ENCODE measurements at regions not wholly inside any gene's neighbourhood (a gene's known extent, or its start where the extent isn't known, plus 50 kb on each side); places are given as distances from the start of the nearest gene placed in this dataset.

GRCh38 chr1:5191470-5191869, 537.1 kb downstream of the AJAP1 start:
- TF ChIP-seq, protein P1, sequence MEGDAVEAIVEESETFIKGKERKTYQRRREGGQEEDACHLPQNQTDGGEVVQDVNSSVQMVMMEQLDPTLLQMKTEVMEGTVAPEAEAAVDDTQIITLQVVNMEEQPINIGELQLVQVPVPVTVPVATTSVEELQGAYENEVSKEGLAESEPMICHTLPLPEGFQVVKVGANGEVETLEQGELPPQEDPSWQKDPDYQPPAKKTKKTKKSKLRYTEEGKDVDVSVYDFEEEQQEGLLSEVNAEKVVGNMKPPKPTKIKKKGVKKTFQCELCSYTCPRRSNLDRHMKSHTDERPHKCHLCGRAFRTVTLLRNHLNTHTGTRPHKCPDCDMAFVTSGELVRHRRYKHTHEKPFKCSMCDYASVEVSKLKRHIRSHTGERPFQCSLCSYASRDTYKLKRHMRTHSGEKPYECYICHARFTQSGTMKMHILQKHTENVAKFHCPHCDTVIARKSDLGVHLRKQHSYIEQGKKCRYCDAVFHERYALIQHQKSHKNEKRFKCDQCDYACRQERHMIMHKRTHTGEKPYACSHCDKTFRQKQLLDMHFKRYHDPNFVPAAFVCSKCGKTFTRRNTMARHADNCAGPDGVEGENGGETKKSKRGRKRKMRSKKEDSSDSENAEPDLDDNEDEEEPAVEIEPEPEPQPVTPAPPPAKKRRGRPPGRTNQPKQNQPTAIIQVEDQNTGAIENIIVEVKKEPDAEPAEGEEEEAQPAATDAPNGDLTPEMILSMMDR (conservative IDR thresholded peaks at IDR 0.05; ENCODE audit: low read depth, low read length), result no peak
- no peak for DNase-seq (ENCODE audit: low read depth)
- no peak overlapping the region for H3K4me3 ChIP-seq (ENCODE audit: low read depth, low read length)

DNA sequence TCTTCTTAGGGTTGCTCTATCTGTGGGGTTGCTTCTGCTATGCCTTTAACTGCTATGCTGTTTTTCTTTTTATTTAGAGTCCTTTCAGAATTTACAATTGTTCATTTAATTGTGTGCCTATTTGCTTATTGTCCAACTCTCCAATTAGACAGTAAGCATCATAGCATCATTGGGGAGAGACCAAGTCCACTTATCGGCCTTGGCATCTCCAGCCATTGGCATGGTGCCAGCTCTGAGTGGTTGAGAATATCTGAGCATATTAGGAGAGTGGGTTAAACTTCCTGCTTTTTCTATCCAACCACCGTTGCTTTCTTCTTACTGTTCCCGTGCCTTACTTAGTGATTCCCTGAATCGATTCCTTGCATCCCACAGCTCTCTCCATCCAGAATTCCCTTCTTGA, 535.0 kb downstream of the AJAP1 start:
- DNase-seq (ENCODE audit: low read depth), result no peak
- H3K4me3 ChIP-seq (ENCODE audit: low read depth, low read length), result no peak overlapping the region
- TF ChIP-seq, protein P1 (conservative IDR thresholded peaks at IDR 0.05; ENCODE audit: low read depth, low read length), result no peak

DNA sequence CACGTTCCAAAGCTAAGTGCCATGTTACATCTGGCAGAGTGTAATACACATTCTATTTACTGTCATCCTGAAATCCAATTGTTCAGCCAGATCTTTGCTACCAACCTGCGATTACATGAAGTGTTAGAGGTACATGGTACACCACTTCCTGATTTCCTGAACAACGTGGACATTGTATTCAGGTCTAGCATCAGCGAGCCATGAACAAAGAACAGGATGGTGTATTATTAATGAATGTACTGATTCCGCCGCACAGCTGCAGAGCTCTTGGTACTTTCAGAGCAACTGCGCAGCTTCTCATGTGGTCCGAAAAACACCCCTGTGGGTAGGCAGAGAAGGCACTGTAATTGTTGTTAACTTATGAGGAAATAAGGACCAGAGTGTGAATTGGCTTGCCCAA, 511.4 kb downstream of the AJAP1 start:
- no peak for DNase-seq (ENCODE audit: low read depth)
- TF ChIP-seq, protein P1 (conservative IDR thresholded peaks at IDR 0.05; ENCODE audit: low read depth, low read length), result no peak
- H3K4me3 ChIP-seq (ENCODE audit: low read depth, low read length), result no peak overlapping the region

- TF ChIP-seq, protein P1 (conservative IDR thresholded peaks at IDR 0.05; ENCODE audit: low read depth, low read length), result no peak
- DNase-seq (ENCODE audit: low read depth), result no peak
Measured at GRCh38 chr1:5164158-5164557, 509.7 kb downstream of the AJAP1 start.

DNA sequence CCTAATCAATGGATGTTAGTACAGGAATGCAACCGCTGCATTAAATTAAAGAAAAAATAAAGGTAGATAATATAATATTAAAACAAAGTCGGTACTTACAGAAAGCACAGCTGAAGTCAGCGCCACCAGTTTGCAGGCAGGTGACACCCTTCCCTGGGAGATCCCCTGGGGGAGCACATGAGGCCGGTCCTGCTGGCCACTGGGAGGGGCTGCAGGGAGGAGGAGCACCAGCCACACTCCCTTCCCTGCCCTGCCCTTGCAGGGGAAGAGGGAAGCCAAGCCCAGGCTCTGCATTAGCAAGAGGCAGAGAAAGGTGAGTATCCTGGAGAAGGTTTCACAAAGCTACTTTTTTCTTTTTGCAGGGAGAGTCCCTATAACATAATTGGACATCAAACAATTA, 507.0 kb downstream of the AJAP1 start:
- H3K4me3 ChIP-seq (ENCODE audit: low read depth, low read length), result no peak overlapping the region
- DNase-seq (ENCODE audit: low read depth), result no peak
- TF ChIP-seq, protein P1 (conservative IDR thresholded peaks at IDR 0.05; ENCODE audit: low read depth, low read length), result no peak

More at GRCh38 chr1:5164158-5164557, 509.7 kb downstream of the AJAP1 start:
- H3K4me3 ChIP-seq (ENCODE audit: low read depth, low read length), result no peak overlapping the region

DNA sequence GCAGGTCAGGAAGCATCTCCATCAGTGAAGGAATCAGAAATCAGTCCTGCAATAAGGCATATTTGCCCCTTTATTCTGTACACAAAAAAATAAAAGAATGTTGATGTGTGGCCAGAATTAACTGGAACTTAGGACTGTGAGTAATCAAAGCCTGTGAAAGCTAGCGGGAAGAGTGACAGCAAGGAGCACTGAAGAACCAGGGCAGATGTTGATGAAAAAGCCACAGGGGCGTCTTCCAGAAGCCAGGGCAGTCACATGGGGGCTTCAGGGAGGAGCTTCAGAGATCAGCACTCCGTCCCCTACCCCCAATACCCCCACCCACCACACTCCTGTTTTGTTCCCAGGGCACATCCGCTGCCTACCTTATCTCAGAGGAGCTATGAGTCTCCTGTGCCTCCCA, 502.8 kb downstream of the AJAP1 start:
- DNase-seq (ENCODE audit: low read depth), result no peak
- H3K4me3 ChIP-seq (ENCODE audit: low read depth, low read length), result no peak overlapping the region
- TF ChIP-seq, protein P1 (conservative IDR thresholded peaks at IDR 0.05; ENCODE audit: low read depth, low read length), result no peak

DNA sequence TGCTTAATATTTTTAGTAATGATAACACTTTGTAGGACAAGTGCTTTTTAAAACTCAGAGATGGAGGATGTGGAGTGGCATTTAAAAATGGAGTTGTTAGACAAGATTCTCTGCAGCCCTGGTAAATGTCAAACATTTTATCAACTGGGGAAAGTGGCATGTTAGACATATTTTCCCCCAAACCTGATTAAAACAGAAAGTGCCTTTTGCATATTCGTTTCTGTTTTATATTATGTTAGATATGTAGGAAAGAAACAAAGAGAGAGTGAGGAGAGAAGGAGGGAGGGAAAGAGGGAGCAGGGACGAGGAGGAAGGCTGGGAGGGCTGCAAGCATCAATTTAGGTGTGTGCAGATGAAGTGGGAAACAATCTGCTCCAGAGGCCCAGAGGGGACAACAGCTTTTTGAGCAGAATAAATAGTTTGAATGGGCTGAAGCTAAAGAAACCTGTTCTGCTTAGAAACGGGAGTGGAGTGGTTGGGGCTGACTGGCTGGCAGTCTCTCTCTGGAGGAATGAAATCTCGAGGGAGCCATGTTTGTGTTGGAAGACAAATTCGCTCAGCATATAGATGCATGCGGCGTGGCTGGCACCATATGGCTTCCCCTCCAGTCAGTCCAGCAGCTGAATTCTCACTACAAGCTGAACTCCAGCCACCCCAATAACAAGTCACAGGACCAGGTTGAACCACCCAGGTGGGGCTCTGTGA, 502.2 kb downstream of the AJAP1 start:
- TF ChIP-seq, protein P1 (conservative IDR thresholded peaks at IDR 0.05; ENCODE audit: low read depth, low read length), result no peak
- H3K4me3 ChIP-seq (ENCODE audit: low read depth, low read length), result no peak overlapping the region
- no peak for DNase-seq (ENCODE audit: low read depth)

Data from epithelial cell of proximal tubule (primary cell).